ENCODE measurements at regions not wholly inside any gene's neighbourhood (a gene's known extent, or its start where the extent isn't known, plus 50 kb on each side); places are given as distances from the start of the nearest gene placed in this dataset.

DNA sequence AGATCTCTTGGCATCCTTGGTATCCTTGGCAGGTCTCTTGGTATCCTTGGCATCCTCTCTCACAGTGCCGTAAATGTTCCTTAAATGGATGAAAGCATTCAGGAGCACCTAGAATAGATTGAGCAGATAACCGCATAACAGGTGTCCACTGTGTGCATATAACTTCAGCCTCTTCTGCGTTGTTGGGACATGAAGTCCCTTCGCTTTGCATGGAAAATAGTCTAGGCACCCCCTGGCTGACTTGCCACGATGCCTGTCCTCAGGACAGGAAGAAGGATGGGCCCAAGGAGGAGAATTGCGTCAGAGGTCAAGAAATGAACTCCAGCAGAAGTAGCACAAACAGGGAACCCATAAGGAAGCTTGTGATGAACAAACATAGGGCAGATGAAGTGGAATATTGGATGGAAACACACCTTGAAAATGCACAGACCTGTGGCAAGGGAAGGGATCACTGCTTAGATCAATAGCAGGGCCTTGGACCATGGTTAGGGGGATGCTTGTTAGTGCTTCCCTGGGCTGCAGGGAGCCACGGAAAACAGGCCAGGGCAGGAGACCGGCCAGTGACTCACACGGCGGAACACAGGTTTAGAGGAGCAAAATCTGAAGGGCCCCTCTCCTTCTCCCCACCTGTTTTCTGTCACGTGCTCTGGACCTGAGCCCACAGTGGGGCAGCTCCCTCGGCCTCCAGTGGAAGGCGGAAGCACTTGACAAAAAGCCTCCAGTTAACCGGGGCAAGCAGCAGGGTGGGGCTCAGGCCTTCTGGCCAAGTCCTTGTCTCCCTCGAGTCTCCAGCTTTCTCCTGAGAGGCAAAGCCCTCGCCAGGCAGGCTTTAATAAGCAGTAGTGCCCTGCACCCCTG is 99.2 kb upstream of the ASAP2 start:
- dilution Hi-C loops (cut with MboI; ENCODE audit: extremely low pct_ligation_motif_present, low sequenced_read_pairs): no loop called here
- Histone ChIP-seq H3K27ac (ENCODE audit: control insufficient read depth, insufficient read depth, low read length) (no peak overlapping the region), H3K79me2 (ENCODE audit: control insufficient read depth, insufficient read depth, low read length) (no peaks in the 10 kb centered on the region)

DNA sequence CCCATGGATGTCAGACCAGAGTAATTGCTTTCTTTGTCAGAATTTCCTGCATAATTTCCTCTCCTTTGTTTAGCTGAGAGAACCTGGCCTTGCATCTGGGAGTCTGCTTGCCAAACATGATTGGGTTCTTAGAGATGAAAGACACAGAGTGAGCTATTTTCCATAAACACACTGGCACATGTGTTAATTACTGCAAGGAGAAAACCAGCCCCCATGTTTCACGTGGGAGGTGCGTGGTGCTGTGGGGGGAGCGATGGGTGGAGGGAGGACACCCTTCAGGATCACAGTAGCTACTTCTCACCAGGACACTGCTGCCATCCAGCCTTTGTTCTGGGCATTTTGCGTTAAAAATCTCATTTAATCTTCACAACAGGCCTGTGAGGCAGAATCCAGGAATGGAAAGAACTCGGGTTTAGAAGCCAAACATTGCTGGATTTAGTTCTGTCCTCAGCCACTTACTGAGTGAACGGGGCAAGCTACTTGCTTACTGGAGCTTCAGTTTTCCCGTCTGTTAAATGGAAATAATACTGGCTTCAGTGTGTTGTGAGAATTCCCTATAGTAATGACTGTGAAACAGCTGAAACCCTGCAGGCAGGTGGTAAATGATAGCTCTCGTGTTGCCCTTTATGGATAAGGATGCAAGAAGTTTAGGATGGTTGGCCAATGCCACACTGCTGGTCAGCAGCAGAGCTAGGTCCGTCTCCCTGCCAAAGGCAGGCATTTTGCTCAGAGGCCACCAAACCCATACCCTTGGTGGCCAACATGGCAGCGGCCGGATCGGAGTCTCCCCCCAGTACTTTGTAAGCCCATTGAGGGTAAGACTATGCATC is 100.1 kb upstream of the ASAP2 start:
- peak; percentile 58 for FAIRE-seq
- H3K27ac ChIP-seq (ENCODE audit: control insufficient read depth, insufficient read depth, low read length): no peak overlapping the region
- no peaks in the 10 kb centered on the region for H3K9me1 ChIP-seq (ENCODE audit: control insufficient read depth, extremely low read depth, insufficient read depth, low read length)
- no peaks in the 10 kb centered on the region for H4K20me1 ChIP-seq (ENCODE audit: control insufficient read depth, extremely low read depth, insufficient read depth, low read length)
- no peak overlapping the region for H3K9ac ChIP-seq (ENCODE audit: control insufficient read depth, extremely low read depth, insufficient read depth, low read length)
- H3K4me3 ChIP-seq (ENCODE audit: control insufficient read depth in 2 of 3, extremely low read depth in 1 of 3, insufficient read depth in 2 of 3, low read depth in 1 of 3, low read length in 3 of 3): no peak overlapping the region
- no peak for TF ChIP-seq EZH2 (IDR thresholded peaks at IDR 0.05; ENCODE audit: low read length)
- TF ChIP-seq CTCF (optimal IDR thresholded peaks at IDR 0.05 in 1 of 3, IDR thresholded peaks at IDR 0.05 in 1 of 3, conservative IDR thresholded peaks at IDR 0.05 in 1 of 3; ENCODE audit: extremely low read depth in 1 of 3, insufficient read depth in 2 of 3, low read length in 3 of 3): peak in 1 of 3 experiments; percentile 13
- H2AFZ ChIP-seq (ENCODE audit: control insufficient read depth, low read length): peak overlapping the region; percentile 44
- no peaks in the 10 kb centered on the region for H3K9me3 ChIP-seq (ENCODE audit: control insufficient read depth, low read depth, low read length)
- no peak for DNase-seq (ENCODE audit: low read depth, low spot score)
- no peak overlapping the region for H3K4me2 ChIP-seq (ENCODE audit: control insufficient read depth, extremely low read depth, insufficient read depth, low read depth, low read length)
- dilution Hi-C loops (cut with MboI; ENCODE audit: extremely low pct_ligation_motif_present, low sequenced_read_pairs): no loop called here
- no peaks in the 10 kb centered on the region for H3K36me3 ChIP-seq (ENCODE audit: control insufficient read depth in 2 of 2, extremely low read depth in 1 of 2, insufficient read depth in 2 of 2, low read length in 2 of 2)
- peaks cover 44% of the 10 kb centered on the region for H3K4me1 ChIP-seq (ENCODE audit: control insufficient read depth, extremely low read depth, insufficient read depth, low read length)
- H3K79me2 ChIP-seq (ENCODE audit: control insufficient read depth, insufficient read depth, low read length): no peaks in the 10 kb centered on the region
- H3K27me3 ChIP-seq (ENCODE audit: control insufficient read depth, extremely low read depth, insufficient read depth, low read length): no peaks in the 10 kb centered on the region

More for the DNA sequence above, 99.2 kb upstream of the ASAP2 start:
- no peaks in the 10 kb centered on the region for H3K36me3 ChIP-seq (ENCODE audit: control insufficient read depth in 2 of 2, extremely low read depth in 1 of 2, insufficient read depth in 2 of 2, low read length in 2 of 2)
- H3K9ac ChIP-seq (ENCODE audit: control insufficient read depth, extremely low read depth, insufficient read depth, low read length): no peak overlapping the region
- no peaks in the 10 kb centered on the region for H3K9me1 ChIP-seq (ENCODE audit: control insufficient read depth, extremely low read depth, insufficient read depth, low read length)
- no peak overlapping the region for H3K4me3 ChIP-seq (ENCODE audit: control insufficient read depth in 2 of 3, extremely low read depth in 1 of 3, insufficient read depth in 2 of 3, low read depth in 1 of 3, low read length in 3 of 3)
- TF ChIP-seq CTCF (optimal IDR thresholded peaks at IDR 0.05 in 1 of 3, IDR thresholded peaks at IDR 0.05 in 1 of 3, conservative IDR thresholded peaks at IDR 0.05 in 1 of 3; ENCODE audit: extremely low read depth in 1 of 3, insufficient read depth in 2 of 3, low read length in 3 of 3) (no peak), EZH2 (IDR thresholded peaks at IDR 0.05; ENCODE audit: low read length) (no peak)
- H3K4me1 ChIP-seq (ENCODE audit: control insufficient read depth, extremely low read depth, insufficient read depth, low read length): peaks cover 50% of the 10 kb centered on the region
- H3K9me3 ChIP-seq (ENCODE audit: control insufficient read depth, low read depth, low read length): no peaks in the 10 kb centered on the region
- H4K20me1 ChIP-seq (ENCODE audit: control insufficient read depth, extremely low read depth, insufficient read depth, low read length): no peaks in the 10 kb centered on the region
- peak overlapping the region; percentile 7 for H3K4me2 ChIP-seq (ENCODE audit: control insufficient read depth, extremely low read depth, insufficient read depth, low read depth, low read length)
- FAIRE-seq (peak; percentile 32), DNase-seq (ENCODE audit: low read depth, low spot score) (no peak)
- no peak overlapping the region for H2AFZ ChIP-seq (ENCODE audit: control insufficient read depth, low read length)
- H3K27me3 ChIP-seq (ENCODE audit: control insufficient read depth, extremely low read depth, insufficient read depth, low read length): no peaks in the 10 kb centered on the region

All from keratinocyte (primary cell).